Cardiac fibroblast (primary cell): ENCODE measurements at regions not wholly inside any gene's neighbourhood (a gene's known extent, or its start where the extent isn't known, plus 50 kb on each side); places are given as distances from the start of the nearest gene placed in this dataset.
A peak's percentile ranks its signal among the peaks of the same experiment; 100 is the strongest.

ENCODE experiments used
- DNase-seq, 2 donors: peaks; one replicate each; pipeline versions ENCODE4 v3.0.0 to v3.0.0-alpha.2; 2010; ENCODE audit warnings: low read depth in 2 of 2
- H3K4me3 ChIP-seq, 2 donors: replicated peaks in 1 of 2; 1 replicate in 1 of 2; 2 replicates in 1 of 2; pipeline ENCODE4 v1.5.1; 2011; ENCODE audit warnings: low read depth in 2 of 2, low read length in 2 of 2, mild to moderate bottlenecking in 2 of 2, moderate library complexity in 1 of 2
- CTCF ChIP-seq: IDR thresholded peaks from one replicate; pipeline ENCODE4 v1.5.1; 2011; ENCODE audit warnings: low read depth, mild to moderate bottlenecking, low read length, inconsistent platforms

GRCh38 chr12:111143271-111143670 lies 222.9 kb upstream of the MYL2 start:
- no peak overlapping the region for H3K4me3 ChIP-seq
- no peak for TF ChIP-seq CTCF
- no peak for DNase-seq

GRCh38 chr12:111141205-111141604 lies 220.8 kb upstream of the MYL2 start:
- no peak overlapping the region for H3K4me3 ChIP-seq
- no peak for TF ChIP-seq CTCF
- no peak for DNase-seq

- TF ChIP-seq CTCF = no peak
- H3K4me3 ChIP-seq = no peak overlapping the region
- DNase-seq = no peak
Measured at GRCh38 chr12:111138016-111138415, 217.6 kb upstream of the MYL2 start.

- no peak for DNase-seq
- TF ChIP-seq CTCF = no peak
- H3K4me3 ChIP-seq = no peak overlapping the region
Measured at GRCh38 chr12:111135293-111135832, 215.0 kb upstream of the MYL2 start.

- DNase-seq = no peak
- no peak overlapping the region for H3K4me3 ChIP-seq
- TF ChIP-seq CTCF = no peak
Measured at GRCh38 chr12:111130336-111130735, 210.0 kb upstream of the MYL2 start.

- DNase-seq = no peak
- H3K4me3 ChIP-seq = no peak overlapping the region
- no peak for TF ChIP-seq CTCF
Measured at GRCh38 chr12:111129149-111129767, 208.9 kb upstream of the MYL2 start.

GRCh38 chr12:111126331-111126730 lies 206.0 kb upstream of the MYL2 start:
- peak in 1 of 2 donors; percentile 3 for DNase-seq
- H3K4me3 ChIP-seq = no peak overlapping the region

More at GRCh38 chr12:111126331-111126730, 206.0 kb upstream of the MYL2 start:
- no peak for TF ChIP-seq CTCF
